ENCODE measurements at regions not wholly inside any gene's neighbourhood (a gene's known extent, or its start where the extent isn't known, plus 50 kb on each side); places are given as distances from the start of the nearest gene placed in this dataset.
A peak's percentile ranks its signal among the peaks of the same experiment; 100 is the strongest.

DNA sequence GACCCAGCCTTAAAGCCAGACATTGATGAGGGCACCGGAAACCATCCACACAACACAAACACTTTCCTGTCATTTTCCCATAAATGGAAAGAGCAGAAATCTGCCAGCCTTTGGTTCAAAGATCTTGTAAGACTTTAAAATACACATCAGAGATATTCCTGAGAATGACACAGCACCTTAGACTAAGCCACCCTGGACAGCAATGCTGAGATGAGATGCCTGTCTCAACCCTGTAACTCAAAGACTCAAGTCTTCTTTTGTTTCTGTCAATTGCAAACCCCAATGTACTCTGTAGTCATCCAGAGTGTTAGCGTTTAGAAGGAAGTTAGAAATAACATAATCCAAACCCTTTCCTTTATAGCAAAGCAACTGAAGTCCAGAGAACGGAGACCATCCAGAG, 119.2 kb downstream of the CCNA1 start:
- no peak for DNase-seq (ENCODE audit: low read depth)

DNA sequence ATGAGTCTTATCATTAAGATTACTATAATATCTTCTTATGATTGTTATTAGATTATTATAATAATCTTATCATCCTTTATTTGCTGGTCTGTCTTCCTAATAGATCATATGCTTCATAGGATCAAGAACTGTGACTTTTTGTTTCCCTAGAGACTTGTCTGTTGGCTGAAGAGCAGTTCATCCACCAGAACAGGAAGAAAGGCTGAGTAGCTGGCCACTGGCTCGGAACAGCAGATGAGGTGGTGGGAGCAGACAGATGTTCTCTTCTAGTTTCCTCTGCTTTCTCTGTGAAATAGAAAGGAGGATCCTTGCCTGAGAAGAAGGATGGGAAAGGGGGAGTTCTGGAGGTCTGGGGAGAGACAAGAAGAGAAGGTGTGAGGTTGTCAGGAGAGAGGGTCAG, 120.0 kb downstream of the CCNA1 start:
- no peak for DNase-seq (ENCODE audit: low read depth)

DNA sequence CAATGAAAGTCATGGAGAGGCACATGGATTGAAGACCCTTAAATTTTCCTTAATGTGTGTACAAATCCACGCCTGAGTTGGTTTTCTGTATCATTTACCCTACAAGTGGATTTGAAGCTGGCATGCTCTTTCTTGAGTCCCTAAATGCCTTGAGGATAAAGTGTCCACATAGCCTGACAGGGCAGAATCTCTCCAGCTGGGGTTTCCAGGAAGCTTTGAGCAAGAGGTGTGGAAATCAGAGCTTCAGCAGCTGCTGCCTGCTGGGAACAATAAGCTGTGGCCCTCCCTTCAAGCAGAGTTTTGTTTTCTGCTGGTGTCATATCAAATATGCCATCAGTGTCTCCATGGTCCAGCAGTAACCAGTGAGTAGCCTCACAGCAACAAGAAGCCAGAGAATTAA, 120.3 kb upstream of the SERTM1 start:
- DNase-seq (ENCODE audit: low read depth): no peak

- no peak for DNase-seq (ENCODE audit: low read depth)
These were observed 118.5 kb upstream of the SERTM1 start for GRCh38 chr13:36555151-36555986.

DNA sequence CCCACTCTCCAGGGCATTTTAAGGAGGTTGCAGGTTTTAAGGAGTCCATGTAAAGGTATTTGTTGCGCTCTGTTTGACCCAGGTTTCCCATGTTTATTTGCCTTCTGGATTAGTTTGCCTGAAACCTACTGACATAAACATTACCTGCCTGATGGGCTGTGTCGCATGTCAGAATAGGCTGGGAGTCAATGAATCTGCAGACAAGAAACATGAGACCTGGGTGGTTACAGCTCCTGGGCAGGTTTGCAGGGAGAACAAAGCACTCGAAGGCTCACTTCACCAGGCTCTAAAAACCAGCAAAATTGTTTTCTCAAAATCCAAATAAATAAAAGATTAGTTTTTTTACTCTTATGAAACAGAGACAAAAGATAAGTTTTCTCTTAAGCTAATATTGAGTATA, 114.4 kb upstream of the SERTM1 start:
- no peak for DNase-seq (ENCODE audit: low read depth)

- no peak for DNase-seq (ENCODE audit: low read depth)
These were observed 106.3 kb upstream of the SERTM1 start for GRCh38 chr13:36567485-36567884.

- DNase-seq (ENCODE audit: low read depth): no peak
These were observed 103.3 kb upstream of the SERTM1 start for GRCh38 chr13:36570489-36570888.

- DNase-seq (ENCODE audit: low read depth): no peak
These were observed 102.4 kb upstream of the SERTM1 start for GRCh38 chr13:36571444-36571843.

- DNase-seq (ENCODE audit: low read depth): no peak
These were observed 90.8 kb upstream of the SERTM1 start for GRCh38 chr13:36582977-36583376.

DNA sequence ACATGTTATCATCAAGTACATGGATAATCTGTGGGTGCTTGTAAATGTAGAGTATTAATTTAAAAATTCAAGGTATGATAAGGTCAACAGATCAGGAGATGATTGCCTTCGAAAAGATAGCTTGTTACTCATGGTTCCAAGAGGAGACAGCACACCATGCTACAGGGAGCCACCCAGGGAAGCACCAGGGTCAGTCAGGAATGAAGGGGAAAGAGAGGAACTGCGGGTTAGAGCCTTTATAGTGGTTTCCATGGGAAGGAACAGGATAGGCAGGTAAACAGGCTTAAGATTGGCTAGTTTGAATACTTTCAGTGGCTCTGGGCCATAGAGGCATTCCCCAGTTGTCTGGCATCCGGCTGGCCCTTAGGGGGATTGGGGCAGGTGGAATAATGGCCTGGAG, 74.2 kb upstream of the SERTM1 start:
- DNase-seq (ENCODE audit: low read depth): no peak

DNA sequence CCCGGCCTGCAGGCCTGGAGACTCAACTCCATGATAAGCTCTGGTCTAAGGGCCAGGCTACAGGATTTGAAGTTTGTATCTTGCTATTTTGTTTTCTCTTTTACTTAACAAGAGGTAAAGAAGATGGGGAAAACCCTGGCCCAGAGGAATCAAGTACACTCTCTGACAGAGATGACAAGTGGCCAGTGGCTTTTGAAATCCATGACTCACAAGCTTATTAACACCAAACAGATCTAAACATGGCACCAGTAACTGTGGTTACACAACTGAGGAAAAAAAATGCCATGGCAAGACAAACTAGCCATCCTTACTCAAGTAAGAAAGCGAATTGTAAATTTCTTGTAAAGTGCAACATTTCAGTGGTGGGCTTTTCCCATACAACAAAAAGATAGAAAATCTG, 72.6 kb upstream of the SERTM1 start:
- DNase-seq (ENCODE audit: low read depth): peak; percentile 2

DNA sequence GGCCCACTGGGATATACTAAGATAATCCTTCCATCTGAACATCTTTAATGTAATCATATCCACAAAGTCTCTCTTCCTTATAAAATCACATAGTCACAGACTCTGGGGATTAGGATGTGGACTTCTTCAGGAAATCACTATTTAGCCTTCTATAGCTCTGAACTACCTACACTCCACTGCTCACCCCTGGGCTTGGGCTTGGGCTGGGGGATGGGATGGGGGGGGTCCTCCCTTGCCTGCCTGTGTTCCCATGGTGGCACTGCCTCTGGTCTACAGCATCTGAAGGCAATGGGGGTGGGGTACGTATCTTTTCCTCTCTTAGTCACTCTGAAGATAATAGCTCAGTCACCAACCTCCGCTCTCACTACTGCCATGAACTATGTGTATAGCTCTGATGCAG, 67.8 kb upstream of the SERTM1 start:
- no peak for DNase-seq (ENCODE audit: low read depth)

DNA sequence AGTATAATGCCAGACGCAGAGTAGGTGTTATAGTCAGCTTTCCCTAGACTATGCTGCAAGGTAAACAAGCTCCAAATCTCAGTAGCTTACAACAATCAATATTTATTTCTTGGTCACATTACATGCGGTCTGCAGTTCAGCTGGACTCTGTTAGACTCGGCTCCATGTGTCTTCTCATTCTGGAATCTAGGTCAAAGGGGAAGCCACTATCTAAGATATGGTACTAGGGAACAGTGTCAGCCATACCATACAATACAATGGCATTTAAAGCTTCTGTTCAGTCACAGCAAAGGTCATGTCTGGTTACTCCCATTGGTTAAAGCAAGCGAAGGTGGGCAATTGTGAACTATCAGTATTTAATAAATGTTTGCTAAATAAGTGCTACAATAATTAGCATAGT, 65.3 kb upstream of the SERTM1 start:
- no peak for DNase-seq (ENCODE audit: low read depth)

DNA sequence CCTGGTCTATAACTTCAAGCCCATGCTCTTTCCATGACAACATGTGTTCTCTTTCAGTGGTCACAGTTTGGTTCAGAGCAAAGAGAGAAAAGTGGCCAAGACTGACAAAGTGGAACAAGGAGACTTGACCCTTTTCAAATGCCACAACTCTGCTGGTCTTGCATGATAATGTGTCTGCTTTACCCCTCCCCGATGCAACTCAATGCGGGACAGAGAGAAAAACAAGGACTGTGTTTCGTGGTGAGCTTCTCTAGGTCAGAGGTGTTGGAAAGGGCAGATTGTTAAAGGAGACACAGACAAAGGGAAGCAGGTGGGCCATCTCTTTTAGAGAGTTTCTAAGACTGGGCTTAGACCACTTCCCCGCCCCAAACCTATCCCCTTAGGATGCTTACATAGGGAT, 61.6 kb upstream of the SERTM1 start:
- DNase-seq (ENCODE audit: low read depth): no peak

DNA sequence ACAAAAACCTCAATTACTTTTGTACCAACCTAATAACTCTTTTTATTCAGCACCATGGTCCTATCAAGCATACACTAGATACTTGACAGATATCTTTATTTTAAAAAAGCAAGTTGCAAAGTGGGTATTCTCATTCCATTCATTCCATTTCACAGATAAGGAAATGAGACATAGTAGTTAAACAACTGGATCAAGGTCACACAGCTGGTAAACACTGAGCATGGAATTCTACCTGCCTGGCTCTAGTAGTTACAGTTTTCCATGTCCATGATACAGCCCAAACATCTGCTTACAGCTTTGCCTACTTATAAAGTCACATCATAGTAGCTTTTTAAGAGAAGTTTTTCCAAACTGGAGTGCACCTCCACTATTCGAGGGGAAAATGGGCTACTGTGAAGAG, 57.1 kb upstream of the SERTM1 start:
- no peak for DNase-seq (ENCODE audit: low read depth)

GRCh38 chr13:36619535-36619934, 54.3 kb upstream of the SERTM1 start:
- DNase-seq (ENCODE audit: low read depth): no peak
